ENCODE measurements at regions not wholly inside any gene's neighbourhood (a gene's known extent, or its start where the extent isn't known, plus 50 kb on each side); places are given as distances from the start of the nearest gene placed in this dataset.

GRCh38 chr4:159922119-159922518 is 819.2 kb downstream of the RAPGEF2 start:
- no TSS peak for BruUV-seq (replicated peaks)
- H3K4me3 ChIP-seq (ENCODE audit: low read depth in 2 of 2, low read length in 2 of 2) = no peak overlapping the region
- intact Hi-C loops (cut with micrococcal nuclease; ENCODE audit: unreplicated experiment) (no loop called here), in situ Hi-C loops (cut with HindIII; ENCODE audit: low pct_unique_long_range_greater_than_20kb, low sequenced_read_pairs) (no loop called here)
- no peak for DNase-seq (ENCODE audit: low read depth, low spot score)
- H3K27ac ChIP-seq (ENCODE audit: low read length) = no peak overlapping the region
- CTCF ChIA-PET = no interaction called here
- no peaks in the 10 kb centered on the region; the same call in 1 of the 2 replicates for H3K36me3 ChIP-seq (ENCODE audit: control insufficient read depth, insufficient read depth, low read length)
- POLR2A ChIA-PET = interaction anchor here (0.7 kb wide), 1 partner anchor 931 kb away, joined by 4 read pairs; no protein-coding TSS in a partner anchor
- no peaks in the 10 kb centered on the region for H3K9me3 ChIP-seq (ENCODE audit: control insufficient read depth, insufficient read depth, low read depth, low read length)
- H3K27me3 ChIP-seq (ENCODE audit: control insufficient read depth, insufficient read depth, low read length) = no peaks in the 10 kb centered on the region
- no peaks in the 10 kb centered on the region for H3K4me1 ChIP-seq (ENCODE audit: control insufficient read depth, insufficient read depth, low read length)
- TF ChIP-seq, protein P1, sequence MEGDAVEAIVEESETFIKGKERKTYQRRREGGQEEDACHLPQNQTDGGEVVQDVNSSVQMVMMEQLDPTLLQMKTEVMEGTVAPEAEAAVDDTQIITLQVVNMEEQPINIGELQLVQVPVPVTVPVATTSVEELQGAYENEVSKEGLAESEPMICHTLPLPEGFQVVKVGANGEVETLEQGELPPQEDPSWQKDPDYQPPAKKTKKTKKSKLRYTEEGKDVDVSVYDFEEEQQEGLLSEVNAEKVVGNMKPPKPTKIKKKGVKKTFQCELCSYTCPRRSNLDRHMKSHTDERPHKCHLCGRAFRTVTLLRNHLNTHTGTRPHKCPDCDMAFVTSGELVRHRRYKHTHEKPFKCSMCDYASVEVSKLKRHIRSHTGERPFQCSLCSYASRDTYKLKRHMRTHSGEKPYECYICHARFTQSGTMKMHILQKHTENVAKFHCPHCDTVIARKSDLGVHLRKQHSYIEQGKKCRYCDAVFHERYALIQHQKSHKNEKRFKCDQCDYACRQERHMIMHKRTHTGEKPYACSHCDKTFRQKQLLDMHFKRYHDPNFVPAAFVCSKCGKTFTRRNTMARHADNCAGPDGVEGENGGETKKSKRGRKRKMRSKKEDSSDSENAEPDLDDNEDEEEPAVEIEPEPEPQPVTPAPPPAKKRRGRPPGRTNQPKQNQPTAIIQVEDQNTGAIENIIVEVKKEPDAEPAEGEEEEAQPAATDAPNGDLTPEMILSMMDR (IDR thresholded peaks at IDR 0.05) = no peak
- TF ChIP-seq SIN3A (IDR thresholded peaks at IDR 0.05; ENCODE audit: borderline replicate concordance, insufficient read depth, low read depth, low read length) (no peak), REST (IDR thresholded peaks at IDR 0.05; ENCODE audit: insufficient read depth in 1 of 2, low read depth in 2 of 2, low read length in 1 of 2) (no peak), POLR2AphosphoS5 (IDR thresholded peaks at IDR 0.05; ENCODE audit: low read depth, low read length) (no peak), TCF7L2 (IDR thresholded peaks at IDR 0.05; ENCODE audit: low read depth, low read length) (no peak)
- ATAC-seq = no peak

- Histone ChIP-seq H3K27ac (ENCODE audit: low read length) (no peak overlapping the region), H3K4me1 (ENCODE audit: control insufficient read depth, insufficient read depth, low read length) (no peaks in the 10 kb centered on the region), H3K4me3 (ENCODE audit: low read depth in 2 of 2, low read length in 2 of 2) (no peak overlapping the region), H3K9me3 (ENCODE audit: control insufficient read depth, insufficient read depth, low read depth, low read length) (no peaks in the 10 kb centered on the region), H3K27me3 (ENCODE audit: control insufficient read depth, insufficient read depth, low read length) (no peaks in the 10 kb centered on the region), H3K36me3 (ENCODE audit: control insufficient read depth, insufficient read depth, low read length) (no peaks in the 10 kb centered on the region; the same call in 1 of the 2 replicates)
- DNase-seq (ENCODE audit: low read depth, low spot score) = no peak
- CTCF ChIA-PET = no interaction called here
- TF ChIP-seq SIN3A (IDR thresholded peaks at IDR 0.05; ENCODE audit: borderline replicate concordance, insufficient read depth, low read depth, low read length) (no peak), TCF7L2 (IDR thresholded peaks at IDR 0.05; ENCODE audit: low read depth, low read length) (no peak), REST (IDR thresholded peaks at IDR 0.05; ENCODE audit: insufficient read depth in 1 of 2, low read depth in 2 of 2, low read length in 1 of 2) (no peak), POLR2AphosphoS5 (IDR thresholded peaks at IDR 0.05; ENCODE audit: low read depth, low read length) (no peak)
- TF ChIP-seq, protein P1 (IDR thresholded peaks at IDR 0.05) = no peak
- no peak for ATAC-seq
- no TSS peak for BruUV-seq (replicated peaks)
- in situ Hi-C loops (cut with HindIII; ENCODE audit: low pct_unique_long_range_greater_than_20kb, low sequenced_read_pairs) = no loop called here
- intact Hi-C loops (cut with micrococcal nuclease; ENCODE audit: unreplicated experiment) = no loop called here
- POLR2A ChIA-PET = no interaction called here
These were observed 822.9 kb downstream of the RAPGEF2 start for GRCh38 chr4:159925770-159926169.

Data from Panc1 (cell line).